ENCODE measurements at regions not wholly inside any gene's neighbourhood (a gene's known extent, or its start where the extent isn't known, plus 50 kb on each side); places are given as distances from the start of the nearest gene placed in this dataset.
"Not testable (repeated sequence)": the region's sequence is repeated elsewhere in the genome, so short reads cannot be mapped to it uniquely, and the experiment has no call there.

DNA sequence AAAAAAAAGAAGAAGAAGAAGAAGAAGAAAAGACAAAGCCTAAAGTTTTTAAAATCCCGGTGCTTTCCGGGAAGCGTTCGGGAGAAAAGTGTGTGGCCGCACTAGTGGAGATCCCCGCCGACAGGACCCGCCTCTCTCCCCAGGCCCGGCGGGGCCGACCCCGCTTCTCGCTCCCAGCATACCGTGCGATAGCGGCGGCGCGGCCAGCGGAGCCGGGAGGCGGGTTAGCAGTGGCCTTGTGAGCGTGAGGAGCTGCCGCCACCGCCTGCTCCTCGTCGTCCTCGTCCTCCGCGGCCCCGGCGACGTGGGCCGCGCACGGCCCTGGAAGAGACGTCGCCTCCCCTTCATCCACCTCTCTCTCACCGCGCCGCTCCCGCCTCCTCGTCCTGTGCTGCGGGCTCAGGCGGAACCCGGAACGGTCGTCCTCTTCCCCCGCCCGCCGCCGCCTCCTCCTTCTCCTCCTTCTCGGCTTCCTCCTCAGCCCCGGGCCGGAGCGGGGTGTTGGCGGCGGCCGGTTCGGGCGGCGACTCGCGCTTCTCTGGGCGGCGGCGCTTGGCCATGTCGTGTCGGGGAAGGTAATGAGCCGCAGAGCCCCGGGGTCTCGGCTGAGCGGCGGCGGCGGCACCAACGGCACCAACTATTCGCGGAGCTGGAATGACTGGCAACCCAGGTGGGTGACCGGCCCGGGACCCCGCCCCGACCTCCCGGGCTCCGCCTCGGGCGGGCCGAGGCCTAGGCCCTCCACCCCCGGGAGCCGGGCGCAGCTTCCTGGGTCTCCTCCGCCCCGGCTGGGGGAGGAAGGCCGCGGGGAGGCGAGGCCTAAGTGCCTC is 62.6 kb upstream of the CDR2 start:
- DNase-seq (ENCODE audit: low spot score), result peak; percentile 73

DNA sequence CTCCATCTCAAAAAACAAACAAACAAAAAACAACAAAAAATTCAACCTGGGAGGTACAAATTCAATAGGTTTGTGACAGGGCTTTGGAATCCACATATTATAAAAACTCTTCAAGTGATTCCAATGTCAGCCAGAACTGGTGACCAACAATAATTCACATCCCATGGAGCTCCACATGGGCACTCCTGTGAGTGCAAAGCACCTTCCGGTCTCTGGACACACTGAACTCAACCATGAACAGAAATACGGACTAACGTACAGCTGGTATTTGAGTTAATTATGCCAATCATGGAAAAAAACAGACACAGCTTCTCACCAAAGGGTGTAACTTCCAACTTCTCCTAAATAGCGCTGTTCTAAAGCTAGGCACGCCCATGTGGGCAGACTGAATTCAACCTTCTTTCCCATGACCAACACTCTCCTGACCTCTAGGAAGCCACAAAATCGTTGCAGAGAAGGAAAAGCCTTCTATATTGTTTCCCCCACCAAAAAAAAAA is 62.0 kb upstream of the CDR2 start:
- not testable (repeated sequence) for DNase-seq (ENCODE audit: low spot score)

GRCh38 chr16:22431314-22431713 is 56.9 kb upstream of the CDR2 start:
- DNase-seq (ENCODE audit: low spot score), result not testable (repeated sequence)

GRCh38 chr16:22428654-22429053 is 54.2 kb upstream of the CDR2 start:
- DNase-seq (ENCODE audit: low spot score), result no peak

DNA sequence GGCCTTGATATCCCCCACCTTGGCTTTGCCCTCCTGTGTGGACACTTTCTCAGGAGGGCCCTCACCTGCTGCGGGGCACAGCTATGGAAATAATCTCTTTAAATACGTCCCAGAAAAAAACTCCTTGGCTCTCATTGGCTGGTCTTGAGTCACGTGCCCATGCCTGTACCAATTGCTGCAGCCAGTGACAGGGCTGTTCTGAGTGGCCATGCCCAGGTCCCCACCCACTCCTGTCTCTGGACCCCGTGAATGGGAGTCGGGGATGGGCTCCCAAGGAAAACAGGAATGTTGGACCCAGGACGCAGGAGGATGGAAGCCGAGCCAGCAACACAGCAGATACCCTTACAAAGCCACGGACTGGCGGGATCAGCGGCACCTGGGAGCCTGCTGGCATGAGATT is 53.1 kb upstream of the CDR2 start:
- no peak for DNase-seq (ENCODE audit: low spot score)

- no peak for DNase-seq (ENCODE audit: low spot score)
These were observed 51.4 kb upstream of the CDR2 start for GRCh38 chr16:22425847-22426246.

DNA sequence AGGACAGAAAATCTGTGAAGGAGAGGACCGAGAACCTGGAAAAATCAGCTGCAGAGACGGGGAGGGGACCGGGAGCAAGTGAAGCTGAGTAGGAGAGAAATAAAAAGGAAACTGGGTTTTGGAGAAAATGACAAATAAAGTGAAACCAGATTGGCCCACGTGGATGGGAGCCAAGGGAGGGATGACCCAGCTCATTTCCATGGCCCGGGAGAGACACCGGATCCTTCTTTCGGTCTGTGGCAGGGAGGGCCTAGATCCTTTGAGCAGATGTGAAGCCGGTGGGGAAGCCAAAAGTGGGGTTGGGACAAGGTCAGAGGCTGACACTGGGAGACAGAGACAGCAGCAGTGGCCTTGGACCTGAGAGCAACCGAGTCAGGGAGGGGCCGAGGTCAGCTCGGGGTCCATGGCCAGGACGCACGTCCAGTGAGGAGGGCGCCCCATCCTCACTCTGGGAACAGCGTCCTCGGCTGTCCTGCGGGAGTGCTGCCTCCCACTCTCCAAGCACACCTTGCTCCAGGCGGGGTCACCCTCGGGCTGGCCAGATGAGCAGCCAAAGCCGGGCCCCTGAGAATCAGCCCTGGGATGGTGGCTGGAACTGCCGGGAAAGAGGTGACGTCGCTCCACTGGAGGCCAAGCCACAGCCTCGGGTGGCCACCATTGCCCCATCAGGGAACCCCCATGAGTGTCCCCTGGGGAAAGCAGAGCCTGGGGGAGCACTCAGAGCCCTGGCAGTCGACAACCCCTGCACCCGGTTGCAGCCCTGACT is 50.8 kb upstream of the CDR2 start:
- DNase-seq (ENCODE audit: low spot score), result peak; percentile 52

GRCh38 chr16:22424161-22424937 is 49.9 kb upstream of the CDR2 start:
- DNase-seq (ENCODE audit: low spot score), result peak; percentile 29

Data from AG08396 (cell line).